PFSK-1 (cell line): ENCODE measurements at regions not wholly inside any gene's neighbourhood (a gene's known extent, or its start where the extent isn't known, plus 50 kb on each side); places are given as distances from the start of the nearest gene placed in this dataset.

Source experiments
- POLR2AphosphoS5 ChIP-seq: IDR thresholded peaks from 2 replicates; pipeline ENCODE4 v1.6.1; 2012; ENCODE audit warnings: low read depth, mild to moderate bottlenecking, control low read depth, low read length, moderate library complexity
- SIN3A ChIP-seq: IDR thresholded peaks from 2 replicates; pipeline ENCODE4 v1.6.1; 2012; ENCODE audit warnings: mild to moderate bottlenecking, low read length, moderate library complexity, borderline replicate concordance; ENCODE audit not compliant: insufficient read depth
- TAF1 ChIP-seq: IDR thresholded peaks from 2 replicates; pipeline ENCODE4 v1.6.1; 2012; ENCODE audit warnings: low read length, control low read depth, borderline replicate concordance; ENCODE audit not compliant: insufficient read depth
- TF ChIP-seq, protein P1 (sequence below), 2 experiments: IDR thresholded peaks; 2 replicates each; pipeline versions ENCODE4 v1.6.1 to v1.8.0; 2011 to 2012; ENCODE audit warnings: low read depth in 2 of 2, low read length in 2 of 2, control low read depth in 1 of 2, inconsistent platforms in 1 of 2, mild to moderate bottlenecking in 1 of 2, moderate library complexity in 1 of 2; ENCODE audit not compliant: insufficient read depth in 1 of 2

DNA sequence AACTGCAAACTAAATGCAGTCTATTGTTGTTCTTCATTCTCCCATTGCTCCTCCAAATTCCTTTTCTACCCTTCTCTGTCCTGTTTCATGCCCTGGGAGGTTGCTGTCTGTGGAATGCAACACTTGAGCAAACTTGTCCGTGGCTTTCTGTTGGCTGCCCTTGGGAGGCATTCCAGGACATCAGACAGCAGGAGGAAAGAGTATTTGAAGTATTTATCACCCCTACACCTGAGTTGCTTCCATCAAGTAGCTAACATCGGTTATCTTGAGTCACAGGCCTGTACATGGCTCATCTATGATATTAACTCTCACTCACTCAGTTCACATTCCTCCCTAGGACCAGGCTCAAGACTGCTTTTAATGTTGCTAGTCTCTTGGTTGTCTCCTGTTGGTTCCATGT lies 803.4 kb upstream of the CDH6 start:
- no peak for TF ChIP-seq SIN3A
- TF ChIP-seq POLR2AphosphoS5 = no peak
- TF ChIP-seq, protein P1, sequence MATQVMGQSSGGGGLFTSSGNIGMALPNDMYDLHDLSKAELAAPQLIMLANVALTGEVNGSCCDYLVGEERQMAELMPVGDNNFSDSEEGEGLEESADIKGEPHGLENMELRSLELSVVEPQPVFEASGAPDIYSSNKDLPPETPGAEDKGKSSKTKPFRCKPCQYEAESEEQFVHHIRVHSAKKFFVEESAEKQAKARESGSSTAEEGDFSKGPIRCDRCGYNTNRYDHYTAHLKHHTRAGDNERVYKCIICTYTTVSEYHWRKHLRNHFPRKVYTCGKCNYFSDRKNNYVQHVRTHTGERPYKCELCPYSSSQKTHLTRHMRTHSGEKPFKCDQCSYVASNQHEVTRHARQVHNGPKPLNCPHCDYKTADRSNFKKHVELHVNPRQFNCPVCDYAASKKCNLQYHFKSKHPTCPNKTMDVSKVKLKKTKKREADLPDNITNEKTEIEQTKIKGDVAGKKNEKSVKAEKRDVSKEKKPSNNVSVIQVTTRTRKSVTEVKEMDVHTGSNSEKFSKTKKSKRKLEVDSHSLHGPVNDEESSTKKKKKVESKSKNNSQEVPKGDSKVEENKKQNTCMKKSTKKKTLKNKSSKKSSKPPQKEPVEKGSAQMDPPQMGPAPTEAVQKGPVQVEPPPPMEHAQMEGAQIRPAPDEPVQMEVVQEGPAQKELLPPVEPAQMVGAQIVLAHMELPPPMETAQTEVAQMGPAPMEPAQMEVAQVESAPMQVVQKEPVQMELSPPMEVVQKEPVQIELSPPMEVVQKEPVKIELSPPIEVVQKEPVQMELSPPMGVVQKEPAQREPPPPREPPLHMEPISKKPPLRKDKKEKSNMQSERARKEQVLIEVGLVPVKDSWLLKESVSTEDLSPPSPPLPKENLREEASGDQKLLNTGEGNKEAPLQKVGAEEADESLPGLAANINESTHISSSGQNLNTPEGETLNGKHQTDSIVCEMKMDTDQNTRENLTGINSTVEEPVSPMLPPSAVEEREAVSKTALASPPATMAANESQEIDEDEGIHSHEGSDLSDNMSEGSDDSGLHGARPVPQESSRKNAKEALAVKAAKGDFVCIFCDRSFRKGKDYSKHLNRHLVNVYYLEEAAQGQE (IDR thresholded peaks at IDR 0.05; ENCODE audit: insufficient read depth in 1 of 2, low read depth in 2 of 2, low read length in 2 of 2) = no peak
- TF ChIP-seq TAF1 = no peak
